ENCODE measurements at regions not wholly inside any gene's neighbourhood (a gene's known extent, or its start where the extent isn't known, plus 50 kb on each side); places are given as distances from the start of the nearest gene placed in this dataset.
"Not testable (repeated sequence)": the region's sequence is repeated elsewhere in the genome, so short reads cannot be mapped to it uniquely, and the experiment has no call there.

DNA sequence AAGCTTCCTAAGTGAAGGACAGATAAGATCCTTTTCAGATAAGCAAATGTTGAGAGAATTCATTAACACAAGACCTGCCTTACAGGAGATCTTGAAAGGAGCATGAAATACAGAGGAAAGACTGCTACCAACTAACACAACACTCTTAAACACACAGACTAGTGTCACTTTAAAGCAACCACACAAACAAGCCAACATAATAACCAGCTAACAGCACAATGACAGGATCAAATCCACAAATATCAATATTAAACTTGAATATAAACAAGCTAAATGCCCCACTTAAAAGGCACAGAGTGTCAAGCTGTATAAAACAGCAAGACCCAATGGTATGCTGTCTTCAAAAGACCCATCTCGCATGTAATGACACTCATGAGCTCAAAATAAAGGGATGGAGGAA, 70.8 kb upstream of the HMGXB4 start:
- no peak for DNase-seq

DNA sequence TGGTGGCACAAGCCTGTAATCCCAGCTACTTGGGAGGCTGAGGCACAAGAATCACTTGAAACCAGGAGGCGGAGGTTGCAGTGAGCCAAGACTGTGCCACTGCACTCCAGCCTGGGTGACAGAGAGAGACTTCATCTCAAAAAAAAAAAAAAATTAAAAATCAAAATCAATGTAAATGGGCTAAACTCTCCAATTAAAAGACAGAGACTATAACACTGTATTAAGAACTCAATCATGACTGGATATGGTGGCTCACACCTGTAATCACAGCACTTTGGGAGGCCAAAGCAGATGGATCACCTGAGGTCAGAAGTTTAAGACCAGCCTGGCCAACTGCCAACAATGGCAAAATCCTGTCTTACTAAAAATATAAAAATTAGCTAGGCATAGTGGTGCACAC, 68.4 kb upstream of the HMGXB4 start:
- DNase-seq, result not testable (repeated sequence)

DNA sequence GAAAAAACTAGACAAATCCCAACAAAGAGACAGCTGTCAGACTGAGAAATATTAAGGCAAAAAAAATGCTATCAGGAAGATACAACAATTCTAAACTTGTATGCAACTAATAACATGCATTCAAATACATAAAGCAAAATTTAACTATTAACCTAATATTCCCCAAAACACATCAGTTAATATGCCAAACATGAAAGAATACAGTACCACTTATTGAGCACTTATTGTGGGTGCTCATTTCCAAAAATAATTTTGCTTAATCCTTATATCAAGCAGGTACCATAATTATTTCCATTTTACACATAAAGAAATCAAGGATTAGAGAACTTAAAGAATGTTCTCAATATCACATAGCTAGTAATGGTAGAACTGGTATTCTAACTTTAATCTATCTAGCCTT, 67.7 kb upstream of the HMGXB4 start:
- no peak for DNase-seq

DNA sequence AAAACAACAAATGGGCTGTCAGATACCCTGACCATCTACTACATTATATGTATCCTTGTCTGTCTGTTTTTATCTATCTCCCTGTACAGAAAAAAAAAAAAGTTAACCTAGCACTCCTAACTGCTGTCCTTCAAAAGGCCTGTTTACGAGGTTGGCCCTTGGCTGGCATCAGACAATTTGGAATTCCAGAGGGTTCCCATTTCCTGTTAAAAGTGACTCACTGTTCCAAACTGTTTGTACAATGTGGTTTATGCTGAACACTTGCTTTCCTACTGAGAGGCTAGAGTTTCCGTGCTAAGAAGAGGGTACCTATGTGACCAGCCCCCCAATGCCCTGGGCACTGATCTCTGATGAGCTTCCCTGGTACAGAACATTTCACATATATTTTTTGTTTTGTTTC, 65.9 kb upstream of the HMGXB4 start:
- DNase-seq, result no peak

DNA sequence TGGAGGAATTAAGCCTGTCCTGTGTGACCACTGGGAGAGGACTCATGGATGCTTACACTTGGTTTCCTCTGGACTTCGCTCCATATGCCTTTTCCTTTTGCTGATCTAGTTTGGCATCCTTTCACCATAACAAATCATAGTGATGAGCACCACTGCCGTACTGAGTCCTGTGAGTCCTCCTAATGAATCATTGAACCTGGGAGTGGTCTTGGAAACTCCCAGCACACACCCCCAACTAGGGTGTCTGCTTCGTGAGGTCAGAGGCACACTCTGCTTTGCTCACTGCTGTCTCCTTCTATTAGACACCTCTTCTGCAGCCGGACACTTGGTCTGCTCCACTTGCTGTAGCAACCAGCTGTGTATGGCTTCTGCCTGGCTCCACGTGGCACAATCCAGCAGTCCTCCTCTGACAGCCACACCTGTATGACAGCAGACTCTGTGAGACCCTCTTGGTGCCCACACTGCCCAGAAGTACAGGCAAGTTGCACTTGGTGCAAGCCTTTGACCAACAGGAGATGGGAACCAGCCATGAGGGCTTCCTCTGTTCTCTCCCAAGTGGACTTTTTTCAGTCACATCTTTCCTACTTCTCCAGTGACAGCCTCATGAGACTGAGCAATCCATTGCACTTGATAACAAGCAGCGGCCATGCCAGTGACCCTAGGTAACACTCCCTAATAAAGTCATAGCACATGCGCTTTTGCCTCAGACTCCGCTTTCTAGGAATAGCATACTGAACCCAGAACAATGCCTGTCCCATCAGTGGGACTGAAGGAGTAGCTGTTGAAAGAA, 65.0 kb upstream of the HMGXB4 start:
- DNase-seq, result no peak

DNA sequence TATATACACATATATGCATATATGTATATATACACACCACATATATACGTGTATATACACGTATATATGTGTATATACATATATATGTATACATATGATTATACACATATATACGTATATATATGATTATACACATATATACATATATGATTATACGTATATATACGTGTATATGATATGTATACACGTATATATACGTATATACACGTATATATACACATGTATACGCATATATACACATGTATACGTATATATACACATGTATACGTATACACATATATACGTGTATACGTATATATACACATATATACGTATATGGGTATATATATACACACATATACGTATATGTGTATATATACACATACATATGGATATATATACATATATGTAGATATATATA, 62.1 kb upstream of the HMGXB4 start:
- no peak for DNase-seq

DNA sequence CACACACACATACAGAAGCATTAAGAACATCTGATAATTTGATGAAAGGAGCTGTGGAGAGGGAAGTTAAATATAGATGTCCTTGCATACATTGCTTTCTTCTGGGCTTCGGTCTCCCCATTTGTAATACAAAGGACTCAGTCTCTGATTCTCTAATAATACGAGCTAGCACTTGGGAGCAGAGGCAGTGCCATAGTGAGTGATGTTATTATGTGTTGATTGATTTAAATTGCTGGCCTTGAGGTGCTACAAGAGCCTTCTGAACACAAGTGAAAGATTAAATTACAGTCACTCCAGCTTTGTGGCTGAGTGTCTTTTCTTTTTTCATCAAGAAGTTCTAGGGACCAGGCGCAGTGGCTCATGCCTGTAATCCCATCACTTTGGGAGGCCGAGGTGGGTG, 61.5 kb upstream of the HMGXB4 start:
- DNase-seq, result peak; percentile 11

DNA sequence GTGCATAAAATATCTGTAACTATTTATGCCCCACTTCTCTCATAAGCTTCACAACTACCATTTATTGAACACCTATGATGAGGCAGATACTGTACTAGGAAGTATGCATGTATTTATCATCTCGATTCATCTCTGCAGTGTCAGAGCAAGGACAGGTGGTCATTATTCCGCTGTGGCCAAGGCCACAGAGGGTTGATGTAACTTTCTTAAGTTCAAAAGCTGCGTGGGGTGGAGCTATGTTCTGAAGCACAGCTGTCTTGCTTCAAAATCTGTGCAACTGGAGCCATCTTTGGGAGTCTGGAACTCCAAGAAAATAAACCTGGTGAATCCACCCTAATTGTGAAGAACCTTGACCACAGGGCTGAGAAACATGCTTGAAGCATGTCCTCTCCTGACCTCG, 60.2 kb upstream of the HMGXB4 start:
- no peak for DNase-seq

DNA sequence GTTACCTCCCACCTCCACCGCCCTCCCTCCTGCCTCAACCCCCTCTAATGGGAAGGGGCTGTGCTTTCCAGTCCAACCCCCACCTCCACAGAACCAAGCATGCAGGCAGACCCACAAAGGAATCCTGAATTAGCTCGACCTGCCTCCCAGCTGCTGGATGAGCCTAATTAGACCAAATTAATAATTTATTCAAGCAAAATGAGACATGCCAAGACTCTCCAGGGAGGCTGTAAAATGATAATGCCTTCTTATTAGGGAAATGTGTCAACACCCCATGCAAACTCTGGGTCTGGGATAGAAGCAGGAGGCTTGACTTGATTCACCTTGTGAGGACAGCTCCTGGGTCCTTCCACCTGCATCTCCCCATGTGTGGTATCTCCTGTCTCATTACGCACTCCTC, 59.4 kb upstream of the HMGXB4 start:
- DNase-seq, result no peak

DNA sequence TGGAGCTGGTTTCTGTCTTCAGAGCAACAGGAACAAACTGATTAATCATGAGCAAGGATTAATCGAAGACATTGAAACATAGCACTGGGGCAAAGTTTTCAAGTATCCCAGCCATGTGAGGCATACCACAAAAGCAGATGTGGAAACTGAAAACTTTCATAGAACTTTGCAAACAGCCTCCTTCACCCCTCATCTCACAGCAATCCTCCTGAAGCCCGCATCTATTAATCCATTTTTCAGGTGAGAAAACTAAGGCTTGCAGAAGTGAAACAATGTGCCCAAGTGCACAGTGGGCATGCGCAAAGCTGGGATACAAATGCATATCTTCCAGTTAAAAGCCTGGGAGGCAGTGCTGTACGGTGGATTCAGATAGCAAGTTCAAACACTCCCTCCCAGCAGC, 58.6 kb upstream of the HMGXB4 start:
- DNase-seq, result no peak

DNA sequence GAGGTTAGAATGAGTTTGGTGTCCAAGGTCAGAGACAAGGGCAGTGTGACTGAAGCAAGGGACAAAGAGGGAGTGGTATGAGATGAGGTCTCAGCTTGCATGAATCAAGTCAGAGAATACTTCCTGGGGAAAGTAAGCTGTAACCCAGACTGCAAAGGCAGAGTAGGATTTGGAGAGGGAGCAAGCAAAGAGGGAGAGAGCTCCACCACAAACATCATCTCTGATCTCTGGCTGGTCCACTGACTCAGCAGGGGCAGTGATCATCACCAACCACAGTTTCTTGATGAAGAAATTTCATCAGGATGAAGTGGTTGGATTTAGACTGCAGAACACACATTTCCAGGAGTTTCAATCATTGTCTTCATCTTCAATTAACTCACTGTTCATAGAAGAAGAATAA, 54.9 kb upstream of the HMGXB4 start:
- DNase-seq, result no peak

DNA sequence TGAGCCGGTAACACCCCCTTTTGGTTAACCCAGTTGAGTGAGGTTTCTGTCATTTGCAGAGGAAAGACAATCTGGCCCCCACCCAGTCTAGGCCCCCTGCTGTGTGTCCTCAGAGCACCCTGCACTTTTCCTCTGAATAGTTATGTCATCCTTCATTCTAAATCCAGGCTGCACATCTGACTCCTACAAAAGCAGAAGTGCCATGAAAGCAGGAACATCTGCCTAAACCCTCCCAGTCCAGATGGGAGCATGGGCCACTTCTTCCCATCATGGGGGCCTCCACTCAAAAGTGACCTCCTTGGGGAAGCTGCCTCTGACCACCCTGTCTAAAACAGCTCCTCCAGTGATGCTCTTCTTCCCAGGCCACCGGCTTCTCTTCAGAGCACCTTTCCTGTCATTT, 53.7 kb upstream of the HMGXB4 start:
- DNase-seq, result no peak

DNA sequence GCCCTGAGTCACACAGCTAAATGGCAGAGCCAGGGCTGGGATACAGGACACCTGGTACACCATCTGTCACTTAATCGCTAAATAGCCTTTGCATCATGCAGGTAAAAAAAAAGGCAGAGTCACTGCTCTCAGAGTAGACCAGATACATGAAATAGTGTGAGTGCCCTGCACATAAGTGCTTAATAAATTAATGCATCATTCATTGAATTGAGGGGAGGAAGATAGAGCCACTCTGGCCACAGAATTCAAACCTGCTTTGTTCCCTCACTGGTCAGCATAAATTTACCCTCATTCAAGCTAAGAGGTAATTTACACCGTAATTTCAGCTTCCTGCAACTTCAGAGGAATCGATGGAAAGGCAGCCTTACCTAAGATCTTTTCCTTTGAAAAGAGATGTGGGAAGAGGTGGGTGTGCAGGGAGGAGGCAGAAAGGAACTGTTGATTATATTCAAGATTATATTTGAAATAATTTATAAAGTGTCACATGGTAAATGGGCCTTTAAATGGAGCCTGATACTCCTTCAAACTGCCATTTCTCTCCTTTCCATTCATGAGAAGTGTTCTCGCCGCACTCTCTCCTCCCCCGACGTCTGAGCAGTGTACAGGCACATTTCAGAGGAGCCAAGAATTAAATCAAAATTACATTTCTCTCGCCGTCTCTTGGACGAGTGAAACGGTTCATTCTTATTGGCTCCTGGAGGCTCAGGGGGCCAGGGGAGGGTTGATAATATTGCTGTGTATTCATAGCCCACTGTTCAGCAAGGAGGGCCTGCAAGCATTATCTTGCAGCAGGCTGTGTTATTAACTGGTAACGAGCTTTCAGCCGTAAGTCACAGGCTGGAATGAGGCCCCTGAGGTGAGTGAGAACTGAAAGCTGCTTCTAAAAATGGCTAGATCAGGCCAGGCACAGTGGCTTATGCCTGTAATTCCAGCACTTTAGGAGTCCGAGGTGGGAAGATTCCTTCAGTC, 52.2 kb upstream of the HMGXB4 start:
- DNase-seq, result no peak

DNA sequence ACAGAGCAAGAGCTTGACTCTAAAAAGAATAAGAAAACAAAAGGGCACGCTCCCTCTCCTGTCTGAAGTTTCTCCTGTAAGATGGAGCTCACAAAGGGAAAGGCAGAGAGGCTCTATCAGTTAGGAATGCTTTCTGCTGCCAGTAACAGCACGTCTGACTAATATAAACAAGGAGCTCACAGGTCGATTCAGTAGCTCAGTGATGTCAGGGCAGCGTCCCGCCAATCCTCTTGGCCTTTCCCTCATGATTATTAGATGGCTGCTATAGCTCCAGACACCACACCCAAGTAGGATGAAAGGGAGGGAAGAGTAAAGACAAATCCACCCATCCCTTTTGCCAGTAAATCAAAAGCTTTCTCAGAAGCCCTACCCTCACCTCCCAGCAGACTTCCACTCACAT, 51.3 kb upstream of the HMGXB4 start:
- DNase-seq, result no peak

DNA sequence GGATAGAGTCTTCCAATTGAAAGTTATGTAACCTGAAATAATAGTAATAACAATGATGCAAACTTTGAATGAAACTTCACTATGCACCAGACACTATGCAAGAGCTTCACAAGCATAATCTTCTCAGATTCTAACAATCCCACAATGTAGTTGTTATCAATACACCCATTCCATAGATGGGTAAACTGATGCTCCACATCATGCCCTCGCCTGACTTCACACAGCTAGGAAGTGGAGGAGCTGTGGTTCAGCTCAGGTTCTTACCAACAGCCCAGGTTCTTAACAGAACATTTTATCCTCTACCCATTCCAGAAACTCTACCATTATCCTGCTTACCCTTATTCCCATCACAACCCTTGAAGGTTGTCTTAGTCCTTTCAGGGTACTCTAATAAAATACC, 50.4 kb upstream of the HMGXB4 start:
- DNase-seq, result no peak
